ENCODE measurements at regions not wholly inside any gene's neighbourhood (a gene's known extent, or its start where the extent isn't known, plus 50 kb on each side); places are given as distances from the start of the nearest gene placed in this dataset.

GRCh38 chr12:38385486-38385885 lies 68.9 kb downstream of the ALG10B start:
- no peak for TF ChIP-seq CTCF (IDR thresholded peaks at IDR 0.05)
- TF ChIP-seq POLR2A (IDR thresholded peaks at IDR 0.05) = no peak

All from right lobe of liver (tissue), 4 donors.